Stimulated activated CD4-positive, alpha-beta T cell treated with anti-CD3 and anti-CD28 coated beads, TNF-alpha, amount 100 ng/mL, for 24 hours (primary cell): ENCODE measurements at regions not wholly inside any gene's neighbourhood (a gene's known extent, or its start where the extent isn't known, plus 50 kb on each side); places are given as distances from the start of the nearest gene placed in this dataset.

Source experiments
- DNase-seq, 3 experiments: peaks; one replicate each; pipeline ENCODE4 v3.0.0-alpha.2; 2020; ENCODE audit warnings: low read depth in 3 of 3

GRCh38 chr22:26996154-26996553 is 338.8 kb downstream of the MIAT start:
- DNase-seq: no peak

- no peak for DNase-seq
Measured at GRCh38 chr22:26998129-26998528, 340.7 kb downstream of the MIAT start.

DNA sequence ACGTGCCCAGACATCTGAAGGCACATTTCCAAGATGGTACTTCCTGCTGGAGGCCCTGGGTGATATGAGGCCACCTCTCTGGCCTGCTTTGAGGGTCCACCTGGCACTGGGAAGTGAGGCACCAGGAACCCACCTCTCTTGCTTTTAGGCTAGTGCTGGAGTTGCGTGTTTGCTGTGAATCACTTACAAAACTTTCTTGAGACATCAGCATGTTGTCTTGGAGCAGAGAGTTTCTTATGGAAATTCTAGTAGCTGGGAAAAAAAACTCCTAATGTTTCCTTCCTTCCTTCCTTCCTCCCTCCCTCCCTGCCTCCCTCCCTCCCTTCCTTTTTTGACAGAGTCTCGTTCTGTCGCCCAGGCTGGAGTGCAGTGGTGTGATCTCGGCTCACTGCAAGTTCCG is 341.3 kb downstream of the MIAT start:
- DNase-seq: no peak

DNA sequence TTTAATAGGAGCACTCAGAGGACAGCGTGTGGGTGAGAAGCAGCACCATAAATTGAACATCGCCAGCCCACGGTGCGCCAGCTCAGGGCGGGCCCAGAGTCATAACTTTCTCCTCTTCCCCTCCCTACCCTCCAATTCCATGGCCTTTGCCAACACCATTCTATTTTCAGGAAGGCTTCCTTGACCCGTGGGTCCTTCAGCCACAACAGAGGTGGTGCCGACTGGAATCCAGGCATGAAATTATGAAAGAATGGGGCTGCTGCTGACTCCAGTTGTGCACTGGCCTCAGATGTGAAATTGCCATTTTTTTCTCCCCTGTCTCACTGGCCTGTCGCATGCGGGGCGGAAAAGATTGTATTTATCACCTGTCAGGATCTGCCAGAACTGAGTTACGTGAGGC is 345.9 kb downstream of the MIAT start:
- no peak for DNase-seq

DNA sequence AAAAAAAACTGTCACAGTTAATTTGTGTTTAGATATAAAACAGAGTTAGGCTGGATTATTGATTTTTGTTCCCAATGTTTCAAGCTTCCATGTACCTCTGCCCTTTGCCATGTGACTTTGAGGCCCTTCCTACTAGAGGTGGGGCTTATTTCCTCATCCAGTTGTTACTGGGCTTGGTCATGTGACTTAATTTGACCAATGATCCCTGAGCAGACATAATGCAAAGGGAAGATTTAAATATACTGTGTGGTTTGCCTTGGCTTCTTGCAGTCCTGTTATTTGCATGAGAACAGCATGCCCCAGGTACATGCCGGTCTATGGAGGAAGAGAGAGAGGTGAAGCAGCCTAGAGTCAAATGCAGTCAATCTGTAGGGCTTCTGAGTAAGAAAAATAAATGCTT is 347.0 kb downstream of the MIAT start:
- DNase-seq: no peak

GRCh38 chr22:27008454-27008853 is 351.1 kb downstream of the MIAT start:
- no peak for DNase-seq

DNA sequence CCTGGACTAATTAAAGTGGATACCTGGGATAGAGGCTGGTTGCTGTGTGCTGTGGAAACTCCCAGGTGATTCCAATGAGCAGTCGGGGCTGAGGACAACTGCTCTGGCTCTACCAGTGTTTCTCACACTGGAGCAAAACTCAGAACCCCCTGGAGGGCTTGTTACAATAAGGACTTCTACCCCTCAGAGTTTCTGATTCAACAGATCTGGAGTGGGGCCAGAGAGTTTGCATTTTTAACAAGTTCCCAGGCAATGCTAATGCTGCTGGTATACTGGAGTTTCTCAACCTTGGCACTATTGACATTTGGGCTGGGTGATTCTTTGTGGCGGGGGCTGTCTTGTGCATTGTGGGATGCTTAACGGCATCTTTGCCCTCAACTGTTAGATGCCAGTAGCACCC is 353.7 kb downstream of the MIAT start:
- no peak for DNase-seq

DNA sequence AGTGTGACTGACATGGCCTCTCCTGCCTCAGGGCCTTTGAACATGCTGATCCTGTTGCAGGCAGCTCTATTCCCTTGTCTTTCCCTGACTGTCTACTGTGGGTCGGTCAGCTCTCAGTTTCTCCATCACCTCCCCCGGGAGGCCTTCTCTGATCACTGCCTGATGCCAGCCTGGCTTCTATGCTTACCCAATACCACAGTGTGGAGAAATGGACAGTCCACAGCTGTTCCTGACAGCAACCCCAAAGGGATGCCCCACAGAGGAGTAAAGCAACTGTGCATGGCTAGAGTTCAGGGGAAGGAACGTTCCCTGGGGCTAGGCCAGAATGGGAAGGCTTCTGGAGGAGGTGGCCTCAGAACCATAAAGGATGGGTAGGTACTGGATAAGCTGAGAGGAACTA is 354.3 kb downstream of the MIAT start:
- no peak for DNase-seq

- DNase-seq: no peak
Measured at GRCh38 chr22:27019827-27020226, 362.4 kb downstream of the MIAT start.

GRCh38 chr22:27022274-27022895 is 365.0 kb downstream of the MIAT start:
- DNase-seq: no peak

DNA sequence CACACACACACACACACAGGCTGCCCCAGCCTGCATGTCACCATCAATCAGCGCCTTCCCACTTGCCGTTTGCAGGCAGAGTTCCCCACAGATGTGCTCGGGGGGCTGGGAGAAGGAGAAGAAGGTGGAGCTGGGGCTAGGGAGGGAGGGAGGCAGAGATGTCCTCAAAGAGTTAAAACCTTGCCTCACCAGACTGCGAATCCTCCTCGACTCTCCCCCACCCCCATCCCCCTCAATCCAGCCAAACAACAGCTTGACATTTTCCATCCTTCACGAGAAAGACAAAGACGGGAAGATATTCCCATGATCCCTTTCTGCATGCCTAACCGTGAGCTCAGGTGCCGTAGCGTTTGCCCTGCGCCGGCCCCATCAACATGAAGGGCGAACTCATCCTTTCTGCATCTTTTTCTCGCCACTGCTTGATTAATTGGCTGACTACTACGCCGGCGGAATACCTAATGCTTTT is 365.5 kb downstream of the MIAT start:
- DNase-seq: no peak

DNA sequence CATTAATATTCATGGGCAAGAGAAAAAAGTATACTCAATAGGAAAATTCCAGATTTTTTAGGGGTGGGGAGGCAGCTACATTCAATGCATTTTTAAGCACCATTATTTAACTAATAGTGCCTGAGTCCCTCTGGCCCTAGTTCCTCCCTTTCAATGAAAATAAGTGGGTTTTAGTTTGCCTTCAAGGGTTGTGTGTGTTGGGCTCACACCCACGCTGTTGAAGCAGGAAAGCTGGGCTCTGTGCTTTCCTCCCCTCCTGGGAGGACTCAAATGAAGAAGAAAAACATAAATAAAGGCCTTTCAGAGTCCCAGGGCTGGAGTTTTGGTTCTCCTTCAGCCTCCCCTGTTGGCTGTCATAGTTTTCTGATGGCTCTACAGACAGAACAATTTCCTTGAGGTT is 366.2 kb downstream of the MIAT start:
- no peak for DNase-seq

GRCh38 chr22:27024982-27025381 is 367.6 kb downstream of the MIAT start:
- no peak for DNase-seq

DNA sequence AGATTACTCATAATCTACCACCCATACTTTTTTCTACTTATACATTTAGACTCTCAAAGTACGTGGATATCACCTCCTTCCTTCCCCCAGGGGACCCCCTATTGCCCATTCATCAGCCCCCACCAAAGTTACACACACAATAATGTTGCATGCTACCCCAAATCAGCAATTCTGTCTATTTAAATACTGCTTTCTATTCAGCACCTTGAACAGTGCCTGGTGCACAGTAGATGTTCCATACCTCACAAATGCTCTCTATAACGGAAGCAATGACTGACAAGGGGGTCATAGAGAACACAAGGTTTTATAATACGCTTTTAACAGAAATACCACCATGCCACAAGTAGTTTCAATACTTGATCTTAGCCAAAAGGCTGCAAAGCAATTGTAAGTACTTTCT is 370.7 kb downstream of the MIAT start:
- DNase-seq: no peak

- no peak for DNase-seq
Measured at GRCh38 chr22:27029584-27030130, 372.3 kb downstream of the MIAT start.

DNA sequence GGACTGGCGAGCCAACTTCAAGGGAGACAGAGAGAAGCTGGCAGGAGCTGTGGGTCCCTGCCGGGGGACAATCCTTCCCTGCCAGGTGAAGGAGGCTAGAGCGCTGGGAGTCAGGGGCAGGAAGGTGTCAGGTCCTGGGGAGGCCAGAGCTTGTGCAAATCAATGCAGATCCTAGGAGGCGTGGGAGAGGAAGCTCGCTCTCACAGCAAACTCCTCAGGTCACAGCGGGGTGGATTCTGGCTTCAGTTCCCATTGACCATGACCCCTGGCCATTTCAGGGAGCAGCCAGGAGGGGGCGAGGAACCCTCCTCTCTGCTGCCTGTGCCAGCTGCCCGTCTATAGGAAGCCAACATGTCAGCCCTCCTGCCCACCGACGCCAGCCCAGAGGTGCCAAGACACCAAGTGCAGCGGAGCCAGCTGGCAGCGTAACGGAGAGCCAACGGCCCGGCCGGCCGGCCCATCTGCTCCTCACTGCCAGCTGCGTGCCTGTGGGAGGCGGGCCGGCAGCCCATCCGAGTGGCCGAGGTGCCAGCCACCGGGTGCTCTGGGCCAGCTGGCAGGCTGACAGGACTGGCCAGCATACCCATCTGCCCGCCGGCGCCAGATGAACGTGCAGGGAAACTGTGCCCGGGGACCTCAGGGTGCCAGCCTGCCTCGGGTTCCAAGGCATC is 374.8 kb downstream of the MIAT start:
- no peak for DNase-seq

- no peak for DNase-seq
Measured at GRCh38 chr22:27041745-27042310, 384.4 kb downstream of the MIAT start.

GRCh38 chr22:27043262-27043661 is 385.9 kb downstream of the MIAT start:
- no peak for DNase-seq

DNA sequence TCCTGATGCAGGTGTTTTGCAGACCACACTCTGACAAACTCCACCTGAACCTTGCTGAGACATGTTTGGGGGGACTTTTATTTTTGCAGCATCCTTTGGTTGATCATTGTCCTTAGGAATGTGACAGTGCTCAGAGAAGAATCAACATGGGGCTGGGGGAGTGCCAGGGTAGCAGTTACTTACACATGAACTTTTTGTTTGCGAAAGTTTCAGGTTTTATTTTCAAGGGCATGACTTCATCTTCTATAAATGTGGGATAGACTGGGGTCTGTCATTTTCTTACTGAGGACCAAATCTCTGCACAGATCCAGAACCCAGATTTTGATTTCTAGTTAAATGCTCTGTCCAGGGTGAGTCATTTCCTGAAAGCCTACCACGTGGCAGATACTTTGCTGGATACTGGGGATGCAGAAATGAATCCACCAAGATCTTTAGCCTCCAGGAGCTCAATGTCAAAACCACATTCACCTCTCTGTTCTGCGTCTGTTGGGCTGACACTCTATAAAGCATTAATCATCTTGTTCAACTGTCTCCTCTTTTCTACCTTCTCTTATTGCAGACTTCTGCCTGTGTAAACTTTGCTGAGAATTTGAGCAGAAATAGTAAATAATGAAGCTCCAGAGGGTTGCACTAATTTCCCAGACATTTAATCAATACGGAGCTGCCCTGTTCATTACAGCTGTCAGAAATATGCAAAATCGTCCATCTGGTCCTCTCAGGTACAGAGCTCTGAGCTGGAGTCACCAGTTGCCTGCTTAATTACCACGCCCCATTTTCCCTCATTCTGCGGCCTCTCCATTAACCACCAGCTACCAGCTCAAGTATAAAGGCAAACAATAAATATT is 387.9 kb downstream of the MIAT start:
- no peak for DNase-seq

DNA sequence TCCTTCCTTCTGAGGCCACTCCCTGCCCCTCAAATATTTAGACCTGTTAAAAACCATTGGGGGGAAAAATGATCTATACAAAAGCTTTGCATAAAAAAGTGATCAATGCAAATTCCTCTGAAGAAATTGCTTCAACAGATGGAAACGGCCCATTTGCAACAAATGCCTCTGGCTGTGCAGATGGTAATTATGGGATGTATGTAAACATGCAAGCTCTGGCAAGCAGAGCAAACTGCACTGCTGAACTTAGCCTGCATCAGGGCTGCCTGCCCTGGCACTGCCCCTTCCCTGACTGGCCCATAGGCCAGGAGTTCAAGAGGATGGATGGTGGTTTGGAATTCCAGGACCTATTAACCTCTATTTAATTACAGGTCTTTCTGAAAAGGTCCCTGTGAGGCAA is 388.7 kb downstream of the MIAT start:
- DNase-seq: no peak

- DNase-seq: no peak
Measured at GRCh38 chr22:27046603-27047002, 389.2 kb downstream of the MIAT start.

- no peak for DNase-seq
Measured at GRCh38 chr22:27050771-27051170, 393.4 kb downstream of the MIAT start.
